ENCODE measurements at regions not wholly inside any gene's neighbourhood (a gene's known extent, or its start where the extent isn't known, plus 50 kb on each side); places are given as distances from the start of the nearest gene placed in this dataset.

- TF ChIP-seq ZNF274 (IDR thresholded peaks at IDR 0.05; ENCODE audit: low read depth, low read length) (no peak), YY1 (IDR thresholded peaks at IDR 0.05; ENCODE audit: insufficient read depth, insufficient read length) (no peak), SUZ12 (IDR thresholded peaks at IDR 0.05; ENCODE audit: extremely low read depth, insufficient read depth, insufficient read length) (no peak)
These were observed 721.8 kb upstream of the NCAM2 start for GRCh38 chr21:20276377-20276776.

Measured in NT2/D1 (cell line).